ENCODE measurements at regions not wholly inside any gene's neighbourhood (a gene's known extent, or its start where the extent isn't known, plus 50 kb on each side); places are given as distances from the start of the nearest gene placed in this dataset.

GRCh38 chr15:53400986-53401385, 358.5 kb downstream of the WDR72 start:
- DNase-seq (ENCODE audit: low spot score) (no peak), FAIRE-seq (no peak)

GRCh38 chr15:53397041-53397616, 362.3 kb downstream of the WDR72 start:
- DNase-seq (ENCODE audit: low spot score) (no peak), FAIRE-seq (no peak)

- no peak for FAIRE-seq
Observed at GRCh38 chr15:53395871-53396270, 363.6 kb downstream of the WDR72 start.

GRCh38 chr15:53390549-53390948, 368.9 kb downstream of the WDR72 start:
- DNase-seq (ENCODE audit: low spot score) (no peak), FAIRE-seq (no peak)

More at GRCh38 chr15:53395871-53396270, 363.6 kb downstream of the WDR72 start:
- DNase-seq (ENCODE audit: low spot score), result no peak

GRCh38 chr15:53389271-53390037, 370.0 kb downstream of the WDR72 start:
- DNase-seq (ENCODE audit: low spot score) (no peak), FAIRE-seq (no peak)

- FAIRE-seq (no peak), DNase-seq (ENCODE audit: low spot score) (no peak)
Observed at GRCh38 chr15:53384417-53384816, 375.0 kb downstream of the WDR72 start.

- DNase-seq (ENCODE audit: low spot score) (no peak), FAIRE-seq (no peak)
Observed at GRCh38 chr15:53378096-53378800, 381.2 kb downstream of the WDR72 start.

- no peak for FAIRE-seq
- no peak for DNase-seq (ENCODE audit: low spot score)
Observed at GRCh38 chr15:53367740-53368139, 391.7 kb downstream of the WDR72 start.

GRCh38 chr15:53360881-53361280, 398.6 kb downstream of the WDR72 start:
- FAIRE-seq, result no peak

GRCh38 chr15:53359038-53359437, 400.4 kb downstream of the WDR72 start:
- DNase-seq (ENCODE audit: low spot score) (no peak), FAIRE-seq (no peak)

More at GRCh38 chr15:53360881-53361280, 398.6 kb downstream of the WDR72 start:
- DNase-seq (ENCODE audit: low spot score), result no peak

- DNase-seq (ENCODE audit: low spot score), result no peak
- no peak for FAIRE-seq
Observed at GRCh38 chr15:53354874-53355273, 404.6 kb downstream of the WDR72 start.

- no peak for FAIRE-seq
- DNase-seq (ENCODE audit: low spot score), result no peak
Observed at GRCh38 chr15:53351373-53351772, 408.1 kb downstream of the WDR72 start.

GRCh38 chr15:53346583-53346982, 412.9 kb downstream of the WDR72 start:
- DNase-seq (ENCODE audit: low spot score), result no peak
- FAIRE-seq, result no peak

GRCh38 chr15:53331328-53332190, 427.9 kb downstream of the WDR72 start:
- DNase-seq (ENCODE audit: low spot score) (no peak), FAIRE-seq (no peak)

- FAIRE-seq, result no peak
- DNase-seq (ENCODE audit: low spot score), result peak; percentile 16
Observed at GRCh38 chr15:53328341-53328740, 431.1 kb downstream of the WDR72 start.

GRCh38 chr15:53324061-53324460, 435.4 kb downstream of the WDR72 start:
- DNase-seq (ENCODE audit: low spot score) (no peak), FAIRE-seq (no peak)

- DNase-seq (ENCODE audit: low spot score), result peak; percentile 41
- no peak for FAIRE-seq
Observed at GRCh38 chr15:53323191-53323590, 436.3 kb downstream of the WDR72 start.

- FAIRE-seq (no peak), DNase-seq (ENCODE audit: low spot score) (no peak)
Observed at GRCh38 chr15:53320816-53321215, 438.6 kb downstream of the WDR72 start.

GRCh38 chr15:53312707-53313106, 446.8 kb downstream of the WDR72 start:
- FAIRE-seq, result no peak
- DNase-seq (ENCODE audit: low spot score), result no peak

- FAIRE-seq (no peak), DNase-seq (ENCODE audit: low spot score) (no peak)
Observed at GRCh38 chr15:53310709-53311108, 448.8 kb downstream of the WDR72 start.

- DNase-seq (ENCODE audit: low spot score), result peak; percentile 12
- no peak for FAIRE-seq
Observed at GRCh38 chr15:53307952-53308624, 451.4 kb downstream of the WDR72 start.
